ENCODE measurements at regions not wholly inside any gene's neighbourhood (a gene's known extent, or its start where the extent isn't known, plus 50 kb on each side); places are given as distances from the start of the nearest gene placed in this dataset.
"Not testable (repeated sequence)": the region's sequence is repeated elsewhere in the genome, so short reads cannot be mapped to it uniquely, and the experiment has no call there.

DNA sequence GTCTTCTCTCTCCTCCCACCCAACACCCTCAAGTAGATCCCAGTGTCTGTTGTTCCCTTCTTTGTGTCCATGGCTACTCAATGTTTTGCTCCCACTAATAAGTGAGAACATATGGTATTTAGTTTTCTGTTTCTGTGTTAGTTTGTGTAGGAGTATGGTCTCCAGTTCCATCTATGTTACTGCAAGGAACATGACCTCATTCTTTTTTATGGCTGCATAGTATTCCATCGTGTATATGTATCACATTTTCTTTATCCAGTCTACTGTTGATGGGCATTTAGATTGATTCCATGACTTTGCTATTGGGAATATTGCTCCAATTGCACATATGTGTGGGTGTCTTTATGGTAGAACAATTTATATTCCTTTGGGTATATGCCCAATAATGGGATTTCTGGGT, 51.4 kb upstream of the SLC1A3 start:
- not testable (repeated sequence) for H3K79me2 ChIP-seq (ENCODE audit: control insufficient read depth, insufficient read depth, low read length, unreplicated experiment); H3K4me3 ChIP-seq (ENCODE audit: low read depth, low read length); H3K4me1 ChIP-seq (ENCODE audit: control insufficient read depth, insufficient read depth, low read length, unreplicated experiment); H3K36me3 ChIP-seq (ENCODE audit: insufficient read depth, low read length); H2AFZ ChIP-seq (ENCODE audit: low read length, unreplicated experiment); H3K27me3 ChIP-seq (ENCODE audit: insufficient read depth, low read length); H3K27ac ChIP-seq (ENCODE audit: low read depth, low read length)

Measured in ACC112 (cell line).